Central memory CD8-positive, alpha-beta T cell (primary cell): ENCODE measurements at regions not wholly inside any gene's neighbourhood (a gene's known extent, or its start where the extent isn't known, plus 50 kb on each side); places are given as distances from the start of the nearest gene placed in this dataset.

ENCODE experiments used
- ATAC-seq: fragments of 150-1000 bp; cut with Tn5 transposase; replicated peaks from 2 replicates; pipeline ENCODE4 v1.10.0; 2022; ENCODE audit warnings: mild to moderate bottlenecking, moderate FRiP score, moderate number of reproducible peaks; ENCODE audit not compliant: poor library complexity, severe bottlenecking; ENCODE audit errors: extremely low read depth
- DNase-seq, 2 donors: peaks; one replicate each; pipeline ENCODE4 v3.0.0; 2021; ENCODE audit warnings: low spot score in 2 of 2
- H3K27ac Mint-ChIP-seq: one replicate; pipeline ENCODE4 v1.8.0; 2022; ENCODE audit warnings: low read depth, mild to moderate bottlenecking, moderate library complexity, mixed read lengths
- H3K27me3 Mint-ChIP-seq: one replicate; pipeline ENCODE4 v1.8.0; 2022; ENCODE audit warnings: mixed read lengths
- H3K36me3 Mint-ChIP-seq: one replicate; pipeline ENCODE4 v1.8.0; 2022; ENCODE audit warnings: mild to moderate bottlenecking, moderate library complexity, mixed read lengths; ENCODE audit not compliant: insufficient read depth
- H3K4me1 Mint-ChIP-seq: one replicate; pipeline ENCODE4 v1.8.0; 2022; ENCODE audit warnings: mixed read lengths
- H3K4me3 Mint-ChIP-seq: one replicate; pipeline ENCODE4 v1.8.0; 2022; ENCODE audit warnings: mild to moderate bottlenecking, moderate library complexity, mixed read lengths
- H3K9me3 Mint-ChIP-seq: one replicate; pipeline ENCODE4 v1.8.0; 2022; ENCODE audit warnings: mixed read lengths

DNA sequence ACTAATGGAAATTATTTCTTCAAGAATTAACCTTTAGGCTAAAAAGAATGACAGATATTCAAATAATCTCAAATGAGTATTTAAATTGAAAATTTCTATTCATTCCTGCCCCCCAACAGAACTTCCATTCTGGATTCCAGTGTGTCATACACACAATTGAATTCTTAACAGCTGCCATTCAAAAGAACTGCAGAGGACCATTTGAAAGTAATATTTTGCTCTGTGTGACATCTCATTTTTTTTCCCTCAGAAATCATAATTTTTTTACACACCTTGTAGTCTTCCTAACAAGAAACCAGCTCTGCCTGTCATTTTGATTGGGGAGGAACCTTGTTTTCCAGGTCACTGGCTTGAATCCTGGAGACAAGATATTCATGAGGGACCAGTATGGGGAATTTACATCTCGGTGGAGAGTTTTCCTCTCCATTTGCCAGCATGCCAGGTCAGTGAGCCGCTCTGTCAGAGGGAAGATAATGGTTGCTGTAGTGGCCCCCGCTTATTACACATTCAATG lies 358.7 kb upstream of the ITGA1 start:
- H3K4me3 Mint-ChIP-seq = no peak overlapping the region
- DNase-seq = no peak
- no peaks in the 10 kb centered on the region for H3K4me1 Mint-ChIP-seq
- H3K27ac Mint-ChIP-seq = no peak overlapping the region
- no peaks in the 10 kb centered on the region for H3K36me3 Mint-ChIP-seq
- ATAC-seq = no peak
- H3K9me3 Mint-ChIP-seq = peaks cover 6% of the 10 kb centered on the region
- no peaks in the 10 kb centered on the region for H3K27me3 Mint-ChIP-seq

DNA sequence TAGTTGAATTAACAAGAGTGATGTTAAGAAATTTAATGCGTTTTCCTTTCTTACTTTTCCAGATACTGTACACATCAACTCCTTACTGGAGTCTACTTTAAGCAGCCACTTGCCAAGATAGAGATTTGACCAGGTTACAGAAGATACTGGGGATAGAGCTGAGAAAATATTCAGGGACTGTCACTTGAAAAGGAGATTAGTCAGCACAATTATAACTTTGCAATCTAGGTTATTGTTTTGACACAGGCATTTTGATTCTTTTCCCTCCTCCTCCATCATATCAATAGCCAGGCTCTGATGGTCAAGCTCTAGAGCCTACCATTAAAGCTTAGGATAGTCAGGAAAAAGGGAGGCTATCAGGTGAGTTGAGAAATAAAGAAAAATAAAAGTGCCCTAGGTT lies 345.9 kb upstream of the ITGA1 start:
- DNase-seq = no peak
- H3K4me1 Mint-ChIP-seq = no peaks in the 10 kb centered on the region

GRCh38 chr5:52443187-52443586 lies 344.5 kb upstream of the ITGA1 start:
- H3K27ac Mint-ChIP-seq = no peak overlapping the region
- H3K27me3 Mint-ChIP-seq = no peaks in the 10 kb centered on the region
- H3K36me3 Mint-ChIP-seq = no peaks in the 10 kb centered on the region
- no peak overlapping the region for H3K4me3 Mint-ChIP-seq
- H3K4me1 Mint-ChIP-seq = no peaks in the 10 kb centered on the region
- peaks cover 6% of the 10 kb centered on the region for H3K9me3 Mint-ChIP-seq
- no peak for ATAC-seq
- no peak for DNase-seq

More for the DNA sequence above, 345.9 kb upstream of the ITGA1 start:
- ATAC-seq = no peak
- H3K27ac Mint-ChIP-seq = no peak overlapping the region
- no peak overlapping the region for H3K4me3 Mint-ChIP-seq
- no peaks in the 10 kb centered on the region for H3K27me3 Mint-ChIP-seq
- H3K36me3 Mint-ChIP-seq = no peaks in the 10 kb centered on the region
- peaks cover 2% of the 10 kb centered on the region for H3K9me3 Mint-ChIP-seq

- H3K27ac Mint-ChIP-seq = no peak overlapping the region
Measured at GRCh38 chr5:52448111-52448510, 339.6 kb upstream of the ITGA1 start.

GRCh38 chr5:52449516-52449915 lies 338.2 kb upstream of the ITGA1 start:
- H3K27ac Mint-ChIP-seq = no peak overlapping the region
- no peak for ATAC-seq
- H3K9me3 Mint-ChIP-seq = peaks cover 6% of the 10 kb centered on the region
- H3K36me3 Mint-ChIP-seq = no peaks in the 10 kb centered on the region
- H3K27me3 Mint-ChIP-seq = no peaks in the 10 kb centered on the region
- DNase-seq = no peak
- H3K4me1 Mint-ChIP-seq = no peaks in the 10 kb centered on the region
- no peak overlapping the region for H3K4me3 Mint-ChIP-seq

More at GRCh38 chr5:52448111-52448510, 339.6 kb upstream of the ITGA1 start:
- Mint-ChIP-seq H3K4me1 (no peaks in the 10 kb centered on the region), H3K36me3 (no peaks in the 10 kb centered on the region), H3K4me3 (no peak overlapping the region), H3K9me3 (peaks cover 6% of the 10 kb centered on the region), H3K27me3 (no peaks in the 10 kb centered on the region)
- ATAC-seq = no peak
- DNase-seq = no peak

- H3K27me3 Mint-ChIP-seq = peaks cover 10% of the 10 kb centered on the region
- DNase-seq = no peak
- H3K4me1 Mint-ChIP-seq = no peaks in the 10 kb centered on the region
- peaks cover 7% of the 10 kb centered on the region for H3K9me3 Mint-ChIP-seq
- no peaks in the 10 kb centered on the region for H3K36me3 Mint-ChIP-seq
- ATAC-seq = no peak
- H3K27ac Mint-ChIP-seq = no peak overlapping the region
- no peak overlapping the region for H3K4me3 Mint-ChIP-seq
Measured at GRCh38 chr5:52452098-52452497, 335.6 kb upstream of the ITGA1 start.

DNA sequence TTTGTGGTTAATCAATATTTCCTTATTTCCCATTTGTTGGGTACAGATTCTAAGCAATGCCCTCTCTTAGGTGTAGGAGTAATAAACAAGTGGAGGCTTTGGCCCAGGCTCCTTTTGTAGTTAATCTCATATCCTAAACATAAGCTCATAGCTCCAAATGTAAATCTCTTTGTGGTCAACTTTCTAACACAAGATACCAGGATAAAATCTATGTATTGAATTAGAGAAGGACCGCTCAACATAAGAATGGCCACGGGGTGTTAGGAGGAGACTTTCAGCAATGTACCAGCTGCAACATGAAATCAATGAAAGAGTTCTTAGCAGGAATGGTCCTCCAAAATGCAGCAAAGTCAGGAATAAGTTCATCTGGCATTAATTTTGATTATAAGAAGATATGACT lies 334.5 kb upstream of the ITGA1 start:
- H3K36me3 Mint-ChIP-seq = no peaks in the 10 kb centered on the region
- DNase-seq (no peak), ATAC-seq (no peak)
- H3K4me3 Mint-ChIP-seq = no peak overlapping the region
- H3K4me1 Mint-ChIP-seq = no peaks in the 10 kb centered on the region
- peaks cover 6% of the 10 kb centered on the region for H3K9me3 Mint-ChIP-seq
- no peak overlapping the region for H3K27ac Mint-ChIP-seq
- H3K27me3 Mint-ChIP-seq = peaks cover 10% of the 10 kb centered on the region

- H3K9me3 Mint-ChIP-seq = peaks cover 6% of the 10 kb centered on the region
- H3K36me3 Mint-ChIP-seq = no peaks in the 10 kb centered on the region
- DNase-seq (no peak), ATAC-seq (no peak)
- H3K27me3 Mint-ChIP-seq = peaks cover 10% of the 10 kb centered on the region
- no peaks in the 10 kb centered on the region for H3K4me1 Mint-ChIP-seq
- no peak overlapping the region for H3K27ac Mint-ChIP-seq
- no peak overlapping the region for H3K4me3 Mint-ChIP-seq
Measured at GRCh38 chr5:52455920-52456319, 331.8 kb upstream of the ITGA1 start.

GRCh38 chr5:52457810-52458209 lies 329.9 kb upstream of the ITGA1 start:
- Mint-ChIP-seq H3K4me3 (no peak overlapping the region), H3K36me3 (no peaks in the 10 kb centered on the region), H3K9me3 (peaks cover 6% of the 10 kb centered on the region), H3K27me3 (peaks cover 10% of the 10 kb centered on the region), H3K27ac (no peak overlapping the region), H3K4me1 (no peaks in the 10 kb centered on the region)
- DNase-seq (no peak), ATAC-seq (no peak)

- H3K9me3 Mint-ChIP-seq = no peaks in the 10 kb centered on the region
- no peaks in the 10 kb centered on the region for H3K27me3 Mint-ChIP-seq
- no peaks in the 10 kb centered on the region for H3K4me1 Mint-ChIP-seq
- no peak overlapping the region for H3K27ac Mint-ChIP-seq
- no peak for DNase-seq
- no peak overlapping the region for H3K4me3 Mint-ChIP-seq
- no peaks in the 10 kb centered on the region for H3K36me3 Mint-ChIP-seq
- ATAC-seq = no peak
Measured at GRCh38 chr5:52466113-52466512, 321.6 kb upstream of the ITGA1 start.

DNA sequence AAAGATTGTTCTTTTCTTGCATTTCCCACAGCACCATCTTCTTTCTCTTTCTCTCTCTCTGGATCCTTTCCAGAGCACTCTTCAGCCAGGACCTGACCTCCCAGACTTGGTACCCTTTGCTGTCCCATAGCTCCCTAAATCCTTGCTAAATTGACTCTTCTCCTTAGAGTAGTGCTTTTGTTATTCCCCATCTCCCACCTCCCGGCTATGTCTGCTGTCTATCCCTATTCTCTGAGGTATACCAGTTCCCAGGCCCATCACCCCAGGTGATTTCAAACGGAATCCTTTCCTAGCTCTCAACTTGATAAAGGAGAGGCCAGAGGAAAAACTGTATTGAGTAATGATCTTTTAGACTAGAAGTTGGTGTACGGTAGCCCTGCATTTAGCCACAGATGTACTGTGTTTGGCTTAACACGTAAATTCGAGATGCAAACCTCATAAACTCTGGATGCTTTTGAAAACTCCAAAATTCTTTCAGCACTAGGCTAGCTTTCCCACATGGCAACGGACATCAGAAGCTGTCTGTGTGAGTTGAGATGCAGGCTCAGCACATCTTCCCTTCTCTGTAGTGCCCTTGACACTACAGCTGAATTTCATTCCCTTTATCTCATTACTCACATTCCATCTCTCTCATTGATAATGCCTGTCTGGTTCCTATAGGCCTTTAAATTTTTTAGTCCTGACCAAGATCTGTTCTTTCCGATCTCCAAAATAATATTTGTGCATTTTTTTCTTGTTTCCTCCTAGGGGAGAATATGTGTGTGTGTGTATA lies 320.8 kb upstream of the ITGA1 start:
- H3K4me1 Mint-ChIP-seq = no peaks in the 10 kb centered on the region
- H3K27me3 Mint-ChIP-seq = no peaks in the 10 kb centered on the region
- no peaks in the 10 kb centered on the region for H3K36me3 Mint-ChIP-seq
- H3K27ac Mint-ChIP-seq = no peak overlapping the region
- no peak overlapping the region for H3K4me3 Mint-ChIP-seq
- ATAC-seq (no peak), DNase-seq (no peak)
- H3K9me3 Mint-ChIP-seq = no peaks in the 10 kb centered on the region

- no peaks in the 10 kb centered on the region for H3K4me1 Mint-ChIP-seq
- no peak for ATAC-seq
- no peaks in the 10 kb centered on the region for H3K9me3 Mint-ChIP-seq
- no peak overlapping the region for H3K27ac Mint-ChIP-seq
- H3K36me3 Mint-ChIP-seq = no peaks in the 10 kb centered on the region
- no peak overlapping the region for H3K4me3 Mint-ChIP-seq
- H3K27me3 Mint-ChIP-seq = no peaks in the 10 kb centered on the region
- no peak for DNase-seq
Measured at GRCh38 chr5:52468976-52469375, 318.7 kb upstream of the ITGA1 start.

DNA sequence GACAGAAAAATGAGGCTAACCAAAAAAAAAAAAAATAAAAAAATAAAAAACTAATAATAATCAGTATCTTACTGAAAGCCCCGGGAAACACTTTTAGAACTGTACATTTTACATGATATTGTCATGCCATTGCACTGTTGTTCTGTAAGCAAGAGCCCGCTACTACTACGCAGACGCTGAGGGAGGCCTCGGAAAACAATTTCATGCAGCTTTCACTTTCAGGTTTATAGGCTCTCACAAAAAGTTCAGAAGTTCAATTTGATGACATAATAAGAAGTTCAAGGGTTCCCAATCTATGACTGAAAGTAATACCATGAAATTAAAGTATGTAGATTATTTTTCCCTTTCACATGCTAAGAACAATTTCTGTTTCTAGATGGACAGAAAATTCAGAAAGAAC lies 318.3 kb upstream of the ITGA1 start:
- H3K36me3 Mint-ChIP-seq = no peaks in the 10 kb centered on the region
- no peaks in the 10 kb centered on the region for H3K9me3 Mint-ChIP-seq
- DNase-seq (no peak), ATAC-seq (peak; percentile 58)
- H3K27ac Mint-ChIP-seq = peak overlapping the region; percentile 69
- no peaks in the 10 kb centered on the region for H3K4me1 Mint-ChIP-seq
- H3K4me3 Mint-ChIP-seq = peak overlapping the region; percentile 57
- no peaks in the 10 kb centered on the region for H3K27me3 Mint-ChIP-seq
